HG02759 (cell line): ENCODE measurements at regions not wholly inside any gene's neighbourhood (a gene's known extent, or its start where the extent isn't known, plus 50 kb on each side); places are given as distances from the start of the nearest gene placed in this dataset.
"Not testable (repeated sequence)": the region's sequence is repeated elsewhere in the genome, so short reads cannot be mapped to it uniquely, and the experiment has no call there.

Experiments used
- ATAC-seq: cut with Tn5 transposase; IDR thresholded peaks from one replicate; pipeline ENCODE4 v1.9.1; 2021; ENCODE audit warnings: mild to moderate bottlenecking, moderate library complexity; ENCODE audit not compliant: unreplicated experiment

DNA sequence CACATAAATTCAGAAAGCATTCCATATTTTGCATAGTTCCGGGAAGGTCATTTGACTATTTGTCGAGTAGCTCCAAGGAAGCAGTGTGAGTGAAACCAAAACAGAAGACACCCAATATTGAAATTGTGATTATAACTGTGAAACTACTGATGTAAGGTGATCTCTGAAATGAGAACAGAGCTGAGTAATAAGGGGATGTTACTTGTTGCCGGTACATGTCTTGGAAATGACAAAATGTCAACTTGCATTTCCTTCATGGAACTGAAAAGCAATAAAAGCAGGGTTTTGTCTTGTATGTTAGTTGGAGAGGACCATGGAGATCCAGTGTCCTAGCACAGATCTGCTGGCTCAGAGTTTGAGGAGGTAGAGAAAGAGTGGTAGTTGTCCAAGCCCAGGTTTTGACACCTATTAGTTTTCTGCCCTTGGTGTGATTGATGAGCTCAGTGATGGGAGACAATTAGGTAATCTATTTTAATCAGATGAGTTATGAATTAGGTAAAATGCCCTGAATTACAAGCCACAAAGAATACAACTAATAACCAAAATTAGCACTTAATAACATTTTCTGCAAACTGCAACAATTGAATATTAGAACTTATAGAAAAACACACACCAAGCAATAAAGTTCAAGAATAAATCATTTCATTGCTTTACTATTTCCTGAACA, 58.7 kb upstream of the ZNF519 start:
- peak; percentile 66 for ATAC-seq

DNA sequence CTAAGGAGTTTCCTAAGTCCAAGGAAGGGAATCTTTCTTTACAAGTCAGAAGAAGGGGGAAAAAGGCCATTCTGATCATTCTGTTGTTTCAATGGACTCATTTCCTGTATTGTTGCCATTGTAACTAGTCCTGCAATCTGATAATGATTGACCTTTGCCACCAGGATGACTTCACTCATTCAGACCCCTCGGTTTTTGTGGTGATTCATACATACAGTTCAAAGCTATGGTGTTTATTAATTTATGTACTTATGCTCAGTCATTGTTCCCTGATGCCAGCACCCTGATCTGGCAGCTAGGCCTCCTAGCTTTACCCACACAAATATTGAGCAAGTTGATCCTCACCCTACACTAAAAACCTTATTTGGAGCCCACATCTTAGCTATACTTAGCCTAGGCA, 57.6 kb upstream of the ZNF519 start:
- peak; percentile 78 for ATAC-seq

DNA sequence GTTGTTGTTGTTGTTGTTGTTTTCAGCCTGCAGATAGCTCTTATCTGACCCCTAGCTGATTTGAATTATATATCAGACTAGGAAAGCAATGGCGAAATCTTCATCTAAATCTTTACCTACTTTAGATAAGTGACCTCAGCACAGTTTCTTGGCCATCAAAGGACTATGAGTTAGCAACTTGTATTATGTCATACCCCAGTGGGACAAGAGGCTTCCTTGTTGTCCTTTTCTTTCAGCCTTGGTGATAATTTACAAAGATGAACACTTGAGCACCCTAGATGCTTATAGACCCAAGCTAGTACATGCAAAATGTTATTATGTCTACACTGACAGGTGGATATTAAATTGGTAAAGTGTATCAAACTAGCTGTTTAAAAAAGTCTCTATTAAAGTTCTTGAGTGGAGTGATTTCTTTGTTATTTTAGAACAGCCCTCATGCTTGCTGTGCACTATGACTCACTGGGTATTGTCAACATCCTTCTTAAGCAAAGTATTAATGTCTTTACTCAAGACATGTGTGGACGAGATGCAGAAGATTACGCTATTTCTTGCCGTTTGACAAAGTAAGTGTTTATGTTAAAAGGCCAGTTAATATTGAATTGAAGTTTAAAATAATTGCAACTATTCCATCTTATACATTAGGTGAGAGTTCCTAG, 56.6 kb upstream of the ZNF519 start:
- ATAC-seq, result not testable (repeated sequence)
